ENCODE measurements at regions not wholly inside any gene's neighbourhood (a gene's known extent, or its start where the extent isn't known, plus 50 kb on each side); places are given as distances from the start of the nearest gene placed in this dataset.
"Not testable (repeated sequence)": the region's sequence is repeated elsewhere in the genome, so short reads cannot be mapped to it uniquely, and the experiment has no call there.

GRCh38 chr2:123451542-123451941 lies 573.5 kb upstream of the CNTNAP5 start:
- no peak overlapping the region for H3K4me2 ChIP-seq
- FAIRE-seq (no peak), ATAC-seq (no peak), DNase-seq (ENCODE audit: low read depth in 1 of 2, low spot score in 1 of 2) (no peak)
- H3K9me3 ChIP-seq, result no peaks in the 10 kb centered on the region
- CTCF ChIA-PET, result no interaction called here
- POLR2A ChIA-PET, result no interaction called here
- TF ChIP-seq CHD2 (IDR thresholded peaks at IDR 0.05; ENCODE audit: low read length, partially characterized antibody) (no peak), GATA3 (IDR thresholded peaks at IDR 0.05; ENCODE audit: borderline replicate concordance) (no peak)
- WGBS (ENCODE audit: missing lambda C conversion rate), result 2% methylated on average over 4 of the region's 4 CpGs
- H3K27ac ChIP-seq, result no peak overlapping the region
- no peak overlapping the region for H3K4me3 ChIP-seq
- no peaks in the 10 kb centered on the region for H3K4me1 ChIP-seq

GRCh38 chr2:123453046-123453700 lies 571.9 kb upstream of the CNTNAP5 start:
- no peak overlapping the region for H3K4me2 ChIP-seq
- FAIRE-seq, result no peak
- no peaks in the 10 kb centered on the region for H3K9me3 ChIP-seq
- no peak for DNase-seq (ENCODE audit: low read depth in 1 of 2, low spot score in 1 of 2)
- 1% methylated on average over 4 of the region's 4 CpGs for WGBS (ENCODE audit: missing lambda C conversion rate)
- TF ChIP-seq HEYL (CRISPR knock-in tag; IDR thresholded peaks at IDR 0.05) (no peak), HMGXB4 (CRISPR knock-in tag; IDR thresholded peaks at IDR 0.05; ENCODE audit: borderline replicate concordance) (no peak), FOSL2 (IDR thresholded peaks at IDR 0.05) (no peak), FOSL2 (CRISPR knock-in tag; IDR thresholded peaks at IDR 0.05) (no peak), NPAS2 (CRISPR knock-in tag; IDR thresholded peaks at IDR 0.05; ENCODE audit: borderline replicate concordance) (no peak), ELK1 (IDR thresholded peaks at IDR 0.05; ENCODE audit: low read depth, low read length) (no peak), RAD21 (conservative IDR thresholded peaks at IDR 0.05 in 1 of 2, IDR thresholded peaks at IDR 0.05 in 1 of 2) (no peak), MAX (IDR thresholded peaks at IDR 0.05) (no peak), BHLHE40 (IDR thresholded peaks at IDR 0.05; ENCODE audit: low read depth, low read length) (no peak), JUN (IDR thresholded peaks at IDR 0.05) (no peak)
- no peak for ATAC-seq
- H3K27ac ChIP-seq, result no peak overlapping the region
- CTCF ChIA-PET, result no interaction called here
- H3K4me1 ChIP-seq, result no peaks in the 10 kb centered on the region
- POLR2A ChIA-PET, result no interaction called here
- H3K4me3 ChIP-seq, result no peak overlapping the region

GRCh38 chr2:123453772-123454171 lies 571.3 kb upstream of the CNTNAP5 start:
- TF ChIP-seq SREBF2 (IDR thresholded peaks at IDR 0.05) (no peak), RCOR1 (IDR thresholded peaks at IDR 0.05; ENCODE audit: low read depth, low read length) (no peak), POLR2A (IDR thresholded peaks at IDR 0.05; ENCODE audit: low read length) (no peak), ZC3H11A (IDR thresholded peaks at IDR 0.05) (no peak), FOSB (CRISPR knock-in tag; IDR thresholded peaks at IDR 0.05) (no peak), E2F6 (IDR thresholded peaks at IDR 0.05; ENCODE audit: borderline replicate concordance, low read depth) (no peak), EHF (CRISPR knock-in tag; IDR thresholded peaks at IDR 0.05) (no peak), HDAC2 (IDR thresholded peaks at IDR 0.05) (no peak), ZNF302 (CRISPR knock-in tag; IDR thresholded peaks at IDR 0.05) (no peak), REST (IDR thresholded peaks at IDR 0.05) (no peak)
- 3% methylated on average over 3 of the region's 3 CpGs for WGBS (ENCODE audit: missing lambda C conversion rate)
- H3K4me3 ChIP-seq, result no peak overlapping the region
- H3K4me2 ChIP-seq, result no peak overlapping the region
- no peak overlapping the region for H3K27ac ChIP-seq
- H3K4me1 ChIP-seq, result no peaks in the 10 kb centered on the region
- H3K9me3 ChIP-seq, result no peaks in the 10 kb centered on the region
- FAIRE-seq, result no peak
- ChIA-PET POLR2A (no interaction called here), CTCF (no interaction called here)
- DNase-seq (ENCODE audit: low read depth in 1 of 2, low spot score in 1 of 2), result no peak
- ATAC-seq, result no peak

- POLR2A ChIA-PET; ATAC-seq; H3K4me1 ChIP-seq; DNase-seq (ENCODE audit: low read depth in 1 of 2, low spot score in 1 of 2); H3K27ac ChIP-seq; H3K4me3 ChIP-seq; FAIRE-seq; CTCF ChIA-PET; H3K4me2 ChIP-seq; H3K9me3 ChIP-seq: not testable (repeated sequence)
- 23% methylated on average over 8 of the region's 8 CpGs for WGBS (ENCODE audit: missing lambda C conversion rate)
Observed at GRCh38 chr2:123455234-123455633, 569.9 kb upstream of the CNTNAP5 start.
